Lung (tissue), 11 donors: ENCODE measurements at regions not wholly inside any gene's neighbourhood (a gene's known extent, or its start where the extent isn't known, plus 50 kb on each side); places are given as distances from the start of the nearest gene placed in this dataset.

Experiments used
- ATAC-seq: fragments of 200-7000 bp; cut with Tn5 transposase; one replicate; pipeline ENCODE4 v1.9.1; 2020; ENCODE audit warnings: moderate number of reproducible peaks; ENCODE audit not compliant: insufficient read depth, low FRiP score
- DNase-seq, 3 donors: peaks; one replicate each; pipeline ENCODE4 v3.0.0-alpha.2; 2013 to 2017
- H3K27ac ChIP-seq, 2 donors: one replicate each; pipeline ENCODE4 v1.5.1; 2013; ENCODE audit warnings: mild to moderate bottlenecking in 2 of 2, moderate library complexity in 2 of 2, control low read depth in 1 of 2, inconsistent platforms in 1 of 2, low read depth in 1 of 2, low read length in 1 of 2
- H3K27me3 ChIP-seq, 3 donors: one replicate each; pipeline ENCODE4 v1.5.1; 2013; ENCODE audit warnings: low read length in 2 of 3; ENCODE audit not compliant: control insufficient read depth in 3 of 3, insufficient read depth in 3 of 3
- H3K36me3 ChIP-seq, 4 donors: one replicate each; pipeline ENCODE4 v1.5.1; 2013; ENCODE audit warnings: low read length in 4 of 4, mild to moderate bottlenecking in 1 of 4, moderate library complexity in 1 of 4; ENCODE audit not compliant: control insufficient read depth in 4 of 4, insufficient read depth in 4 of 4
- H3K4me1 ChIP-seq, 5 donors: one replicate each; pipeline ENCODE4 v1.5.1; 2013; ENCODE audit warnings: low read length in 5 of 5, mild to moderate bottlenecking in 2 of 5, moderate library complexity in 1 of 5; ENCODE audit not compliant: control insufficient read depth in 5 of 5, insufficient read depth in 5 of 5
- H3K4me3 ChIP-seq: one replicate; pipeline ENCODE4 v1.5.1; 2013; ENCODE audit warnings: mild to moderate bottlenecking, control low read depth, moderate library complexity
- H3K9ac ChIP-seq, 2 donors: one replicate each; pipeline ENCODE4 v1.5.1; 2013; ENCODE audit warnings: low read length in 2 of 2, control low read depth in 1 of 2; ENCODE audit not compliant: insufficient read depth in 1 of 2
- H3K9me3 ChIP-seq, 4 donors: one replicate each; pipeline ENCODE4 v1.5.1; 2013; ENCODE audit warnings: low read length in 3 of 4, mild to moderate bottlenecking in 1 of 4, moderate library complexity in 1 of 4; ENCODE audit not compliant: control insufficient read depth in 4 of 4, insufficient read depth in 3 of 4
- WGBS, 2 donors: extraction: QIAGEN DNeasy Blood & Tissue Kit; methylation state at CpG; one replicate each; pipeline ENCODE4 v1.1.7; 2013; 5-methylcytosine and 5-hydroxymethylcytosine counted together
- TF ChIP-seq, protein P1 (sequence below): IDR thresholded peaks from 2 replicates; pipeline ENCODE4 v1.5.1; 2012; ENCODE audit warnings: mild to moderate bottlenecking; ENCODE audit errors: control extremely low read depth, extremely low read depth
- donor health status: control.
- donor health status: control.
- donor health status: Bipolar disorder and iron deficiency.
- donor health status: healthy.
- donor health status: DM: yes; HTN: yes; CAD: no.

DNA sequence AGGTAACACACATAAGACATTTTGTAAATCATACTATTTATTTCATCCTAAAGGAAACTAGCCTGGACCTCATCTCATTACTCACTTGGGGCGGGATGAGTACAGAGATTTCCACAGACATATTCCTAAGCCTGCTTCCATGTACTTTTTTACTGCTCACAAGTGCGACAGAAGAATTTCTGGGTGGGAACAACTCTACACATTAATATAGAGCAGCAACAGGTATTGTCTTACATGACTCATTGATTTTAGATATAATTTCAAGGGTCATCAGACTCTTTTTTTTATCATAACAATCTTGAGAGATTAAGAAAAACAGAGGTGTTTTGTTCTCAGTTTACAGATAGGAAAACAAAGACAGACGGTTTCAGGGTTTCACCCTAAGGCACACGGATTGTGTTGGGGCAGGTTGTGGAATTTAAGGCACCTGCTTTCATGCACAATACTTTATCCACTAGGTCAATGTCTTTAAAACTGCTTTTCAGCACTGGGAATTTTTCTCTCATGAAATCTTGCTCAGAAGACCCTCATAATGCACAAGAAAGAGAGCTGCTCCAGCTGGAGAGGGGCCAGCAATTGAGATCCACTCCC, 186.7 kb upstream of the CDIN1 start:
- H3K27me3 ChIP-seq, result no peaks in the 10 kb centered on the region
- DNase-seq, result no peak
- no peaks in the 10 kb centered on the region for H3K4me1 ChIP-seq
- ATAC-seq, result no peak
- no peak overlapping the region for H3K27ac ChIP-seq
- WGBS, 2 donors, result 70 to 81% methylated on average over 4 of the region's 4 CpGs
- H3K9me3 ChIP-seq, result no peaks in the 10 kb centered on the region
- H3K9ac ChIP-seq, result no peak overlapping the region
- H3K4me3 ChIP-seq, result no peak overlapping the region
- TF ChIP-seq, protein P1, sequence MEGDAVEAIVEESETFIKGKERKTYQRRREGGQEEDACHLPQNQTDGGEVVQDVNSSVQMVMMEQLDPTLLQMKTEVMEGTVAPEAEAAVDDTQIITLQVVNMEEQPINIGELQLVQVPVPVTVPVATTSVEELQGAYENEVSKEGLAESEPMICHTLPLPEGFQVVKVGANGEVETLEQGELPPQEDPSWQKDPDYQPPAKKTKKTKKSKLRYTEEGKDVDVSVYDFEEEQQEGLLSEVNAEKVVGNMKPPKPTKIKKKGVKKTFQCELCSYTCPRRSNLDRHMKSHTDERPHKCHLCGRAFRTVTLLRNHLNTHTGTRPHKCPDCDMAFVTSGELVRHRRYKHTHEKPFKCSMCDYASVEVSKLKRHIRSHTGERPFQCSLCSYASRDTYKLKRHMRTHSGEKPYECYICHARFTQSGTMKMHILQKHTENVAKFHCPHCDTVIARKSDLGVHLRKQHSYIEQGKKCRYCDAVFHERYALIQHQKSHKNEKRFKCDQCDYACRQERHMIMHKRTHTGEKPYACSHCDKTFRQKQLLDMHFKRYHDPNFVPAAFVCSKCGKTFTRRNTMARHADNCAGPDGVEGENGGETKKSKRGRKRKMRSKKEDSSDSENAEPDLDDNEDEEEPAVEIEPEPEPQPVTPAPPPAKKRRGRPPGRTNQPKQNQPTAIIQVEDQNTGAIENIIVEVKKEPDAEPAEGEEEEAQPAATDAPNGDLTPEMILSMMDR, result no peak
- no peaks in the 10 kb centered on the region for H3K36me3 ChIP-seq

DNA sequence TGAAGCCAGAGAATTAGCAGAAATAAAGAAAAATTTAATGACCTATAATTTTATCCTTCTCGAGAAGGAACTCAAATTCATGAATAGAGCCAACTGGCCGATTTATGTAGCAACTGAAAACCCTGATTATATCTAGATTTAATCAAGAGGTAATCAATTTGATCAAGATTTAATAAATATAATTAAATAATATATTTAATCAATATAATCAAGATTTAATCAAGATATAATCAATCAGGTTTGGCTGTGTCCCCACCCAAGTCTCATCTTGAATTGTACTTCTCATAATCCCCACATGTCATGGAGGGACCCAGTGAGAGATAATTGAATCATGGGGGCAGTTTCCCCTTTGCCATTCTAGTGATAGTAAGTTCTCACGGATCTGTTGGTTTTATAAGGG, 181.2 kb upstream of the CDIN1 start:
- Histone ChIP-seq H3K27me3 (no peaks in the 10 kb centered on the region), H3K9ac (no peak overlapping the region), H3K9me3 (no peaks in the 10 kb centered on the region), H3K36me3 (no peaks in the 10 kb centered on the region), H3K4me1 (no peaks in the 10 kb centered on the region), H3K27ac (no peak overlapping the region), H3K4me3 (no peak overlapping the region)
- WGBS, 2 donors, result 92 to 97% methylated on average over 3 of the region's 3 CpGs
- ATAC-seq, result no peak
- TF ChIP-seq, protein P1, result no peak
- DNase-seq, result no peak

DNA sequence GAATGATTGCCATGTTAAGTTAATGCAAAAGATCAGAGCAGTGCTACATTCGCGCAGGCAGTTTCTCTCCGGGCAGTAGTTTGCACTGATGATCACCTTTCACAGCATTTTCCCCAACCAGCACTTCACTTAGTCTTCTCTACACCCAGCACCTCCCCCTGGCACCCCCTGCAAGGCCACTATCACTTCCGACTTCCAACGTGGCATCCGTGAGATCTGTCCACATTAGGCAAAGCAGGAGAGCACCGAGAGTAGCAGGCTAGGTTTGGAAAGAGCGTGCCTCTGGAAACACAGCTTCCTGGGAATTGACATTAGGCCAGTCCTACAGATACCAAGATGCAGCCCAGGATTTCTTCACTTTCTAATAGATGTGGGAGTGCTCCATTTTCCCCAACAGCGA, 180.2 kb upstream of the CDIN1 start:
- Histone ChIP-seq H3K27ac (no peak overlapping the region), H3K9ac (no peak overlapping the region)
- WGBS, 2 donors, result 90 to 91% methylated on average over 9 of the region's 9 CpGs

More for the DNA sequence above, 180.2 kb upstream of the CDIN1 start:
- DNase-seq, result no peak
- Histone ChIP-seq H3K9me3 (no peaks in the 10 kb centered on the region), H3K4me1 (no peaks in the 10 kb centered on the region), H3K27me3 (no peaks in the 10 kb centered on the region), H3K36me3 (no peaks in the 10 kb centered on the region), H3K4me3 (no peak overlapping the region)
- ATAC-seq, result no peak
- TF ChIP-seq, protein P1, result no peak
